ENCODE measurements at regions not wholly inside any gene's neighbourhood (a gene's known extent, or its start where the extent isn't known, plus 50 kb on each side); places are given as distances from the start of the nearest gene placed in this dataset.

DNA sequence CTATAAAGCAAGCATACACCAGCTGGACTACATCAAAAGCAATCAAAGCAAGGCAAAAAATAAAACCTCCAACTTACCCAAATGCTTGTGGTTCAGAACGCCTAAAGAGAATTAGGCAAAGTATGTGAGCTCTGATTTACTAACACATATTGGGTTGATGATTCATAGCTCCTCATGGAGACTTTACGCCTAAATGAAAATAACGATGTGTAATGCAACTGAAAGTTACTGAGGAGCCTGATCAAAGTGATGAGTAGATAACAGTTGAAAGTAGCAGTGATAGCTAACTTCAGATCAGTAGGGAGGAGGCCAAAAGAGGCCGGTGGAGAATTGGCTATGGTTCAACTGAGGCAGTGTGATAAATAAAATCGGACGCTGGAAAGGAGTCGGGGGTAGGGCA lies 85.0 kb downstream of the MPP7 start:
- FAIRE-seq, result no peak
- no peak for TF ChIP-seq NR0B1 (IDR thresholded peaks at IDR 0.05; ENCODE audit: partially characterized antibody)
- TF ChIP-seq PML (IDR thresholded peaks at IDR 0.05; ENCODE audit: low read length), result no peak
- TF ChIP-seq, protein P1, sequence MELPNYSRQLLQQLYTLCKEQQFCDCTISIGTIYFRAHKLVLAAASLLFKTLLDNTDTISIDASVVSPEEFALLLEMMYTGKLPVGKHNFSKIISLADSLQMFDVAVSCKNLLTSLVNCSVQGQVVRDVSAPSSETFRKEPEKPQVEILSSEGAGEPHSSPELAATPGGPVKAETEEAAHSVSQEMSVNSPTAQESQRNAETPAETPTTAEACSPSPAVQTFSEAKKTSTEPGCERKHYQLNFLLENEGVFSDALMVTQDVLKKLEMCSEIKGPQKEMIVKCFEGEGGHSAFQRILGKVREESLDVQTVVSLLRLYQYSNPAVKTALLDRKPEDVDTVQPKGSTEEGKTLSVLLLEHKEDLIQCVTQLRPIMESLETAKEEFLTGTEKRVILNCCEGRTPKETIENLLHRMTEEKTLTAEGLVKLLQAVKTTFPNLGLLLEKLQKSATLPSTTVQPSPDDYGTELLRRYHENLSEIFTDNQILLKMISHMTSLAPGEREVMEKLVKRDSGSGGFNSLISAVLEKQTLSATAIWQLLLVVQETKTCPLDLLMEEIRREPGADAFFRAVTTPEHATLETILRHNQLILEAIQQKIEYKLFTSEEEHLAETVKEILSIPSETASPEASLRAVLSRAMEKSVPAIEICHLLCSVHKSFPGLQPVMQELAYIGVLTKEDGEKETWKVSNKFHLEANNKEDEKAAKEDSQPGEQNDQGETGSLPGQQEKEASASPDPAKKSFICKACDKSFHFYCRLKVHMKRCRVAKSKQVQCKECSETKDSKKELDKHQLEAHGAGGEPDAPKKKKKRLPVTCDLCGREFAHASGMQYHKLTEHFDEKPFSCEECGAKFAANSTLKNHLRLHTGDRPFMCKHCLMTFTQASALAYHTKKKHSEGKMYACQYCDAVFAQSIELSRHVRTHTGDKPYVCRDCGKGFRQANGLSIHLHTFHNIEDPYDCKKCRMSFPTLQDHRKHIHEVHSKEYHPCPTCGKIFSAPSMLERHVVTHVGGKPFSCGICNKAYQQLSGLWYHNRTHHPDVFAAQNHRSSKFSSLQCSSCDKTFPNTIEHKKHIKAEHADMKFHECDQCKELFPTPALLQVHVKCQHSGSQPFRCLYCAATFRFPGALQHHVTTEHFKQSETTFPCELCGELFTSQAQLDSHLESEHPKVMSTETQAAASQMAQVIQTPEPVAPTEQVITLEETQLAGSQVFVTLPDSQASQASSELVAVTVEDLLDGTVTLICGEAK (IDR thresholded peaks at IDR 0.05), result no peak
- TF ChIP-seq, protein P1 (CRISPR knock-in tag; IDR thresholded peaks at IDR 0.05), result no peak
- no peak for TF ChIP-seq ZNF146 (CRISPR knock-in tag; IDR thresholded peaks at IDR 0.05; ENCODE audit: unreplicated experiment)
- TF ChIP-seq CHD4 (IDR thresholded peaks at IDR 0.05; ENCODE audit: insufficient read depth, insufficient replicate concordance, low read depth, low read length, poor library complexity, severe bottlenecking), result no peak
- no peak for TF ChIP-seq ATF1 (CRISPR knock-in tag; IDR thresholded peaks at IDR 0.05)
- no peak for TF ChIP-seq ATF1 (tag; IDR thresholded peaks at IDR 0.05)
- TF ChIP-seq, protein P2, sequence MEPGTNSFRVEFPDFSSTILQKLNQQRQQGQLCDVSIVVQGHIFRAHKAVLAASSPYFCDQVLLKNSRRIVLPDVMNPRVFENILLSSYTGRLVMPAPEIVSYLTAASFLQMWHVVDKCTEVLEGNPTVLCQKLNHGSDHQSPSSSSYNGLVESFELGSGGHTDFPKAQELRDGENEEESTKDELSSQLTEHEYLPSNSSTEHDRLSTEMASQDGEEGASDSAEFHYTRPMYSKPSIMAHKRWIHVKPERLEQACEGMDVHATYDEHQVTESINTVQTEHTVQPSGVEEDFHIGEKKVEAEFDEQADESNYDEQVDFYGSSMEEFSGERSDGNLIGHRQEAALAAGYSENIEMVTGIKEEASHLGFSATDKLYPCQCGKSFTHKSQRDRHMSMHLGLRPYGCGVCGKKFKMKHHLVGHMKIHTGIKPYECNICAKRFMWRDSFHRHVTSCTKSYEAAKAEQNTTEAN (CRISPR knock-in tag; IDR thresholded peaks at IDR 0.05), result no peak
- TF ChIP-seq ZBTB26 (CRISPR knock-in tag; IDR thresholded peaks at IDR 0.05), result no peak
- TF ChIP-seq GABPB2 (CRISPR knock-in tag; conservative IDR thresholded peaks at IDR 0.05), result no peak

More for the DNA sequence above, 85.0 kb downstream of the MPP7 start:
- Histone ChIP-seq H3K27ac (ENCODE audit: extremely low read depth, low read depth, low read length) (no peak overlapping the region), H3K4me1 (replicated peaks in 1 of 2; ENCODE audit: control insufficient read depth in 2 of 2, insufficient read depth in 2 of 2, low read length in 2 of 2) (no peaks in the 10 kb centered on the region), H3K4me2 (ENCODE audit: insufficient read depth, low read length) (no peak overlapping the region), H3K27me3 (ENCODE audit: control insufficient read depth in 2 of 2, insufficient read depth in 2 of 2, low read length in 2 of 2) (no peaks in the 10 kb centered on the region; a peak in 3 of 5 replicates), H3K9me3 (replicated peaks; ENCODE audit: control insufficient read depth, insufficient read depth, low read depth, low read length) (no peaks in the 10 kb centered on the region), H3K4me3 (no peak overlapping the region), H3K9me1 (ENCODE audit: control insufficient read depth, insufficient read depth, low read length) (no peaks in the 10 kb centered on the region), H2AFZ (ENCODE audit: low read depth, low read length) (no peak overlapping the region), H4K20me1 (replicated peaks; ENCODE audit: control insufficient read depth, insufficient read depth, low read length) (no peaks in the 10 kb centered on the region), H3K9ac (ENCODE audit: insufficient read depth in 1 of 2, low read depth in 2 of 2, low read length in 2 of 2) (no peak overlapping the region), H3K36me3 (ENCODE audit: control insufficient read depth, insufficient read depth, low read length) (no peaks in the 10 kb centered on the region), H3K79me2 (ENCODE audit: control insufficient read depth, insufficient read depth, low read length) (no peaks in the 10 kb centered on the region)
- in situ Hi-C loops (cut with MboI) (no loop called here), intact Hi-C loops (cut with micrococcal nuclease) (no loop called here)
- WGBS (ENCODE audit: insufficient coverage, low coverage, missing lambda C conversion rate), result 6% methylated on average over 7 of the region's 7 CpGs
- ChIA-PET CTCF (ENCODE audit: low intra/inter-chr PET ratio) (interaction anchor here (0.7 kb wide), 1 partner anchor 848 kb away, joined by 5 read pairs; no protein-coding TSS in a partner anchor), POLR2A (no interaction called here)
- no TSS peak for BruUV-seq (replicated peaks)
- DNase-seq (ENCODE audit: extremely low read depth in 1 of 4, low spot score in 3 of 4) (no peak), ATAC-seq (no peak)
